GM12878 (cell line): ENCODE measurements at regions not wholly inside any gene's neighbourhood (a gene's known extent, or its start where the extent isn't known, plus 50 kb on each side); places are given as distances from the start of the nearest gene placed in this dataset.

Experiments used
- BCL11A ChIP-seq: IDR thresholded peaks from 2 replicates; pipeline ENCODE4 v1.6.1; 2011; ENCODE audit warnings: low read depth, low read length
- CTCF ChIP-seq, 3 experiments: IDR thresholded peaks in 2 of 3; conservative IDR thresholded peaks in 1 of 3; 2 replicates each; pipeline ENCODE4 v1.5.1; 2011; ENCODE audit warnings: low read depth in 3 of 3, low read length in 3 of 3, mild to moderate bottlenecking in 3 of 3, control low read depth in 2 of 3, moderate library complexity in 2 of 3, inconsistent platforms in 1 of 3, mixed read lengths in 1 of 3; ENCODE audit not compliant: control insufficient read depth in 2 of 3, insufficient read depth in 1 of 3; ENCODE audit errors: extremely low read depth in 1 of 3
- EZH2 ChIP-seq: IDR thresholded peaks from 2 replicates; pipeline ENCODE4 v1.6.1; 2012; ENCODE audit warnings: low read depth, mild to moderate bottlenecking, control low read depth, inconsistent platforms, low read length, borderline replicate concordance; ENCODE audit not compliant: control insufficient read depth
- FOXM1 ChIP-seq: IDR thresholded peaks from 2 replicates; pipeline ENCODE4 v1.6.1; 2012; ENCODE audit warnings: low read depth, mild to moderate bottlenecking, inconsistent platforms, low read length, moderate library complexity
- HDAC2 ChIP-seq: fragments of 200-600 bp; sonication (generic); IDR thresholded peaks from 2 replicates; pipeline ENCODE4 v1.6.1; 2017
- PBX3 ChIP-seq: IDR thresholded peaks from 2 replicates; pipeline ENCODE4 v1.6.1; 2011; ENCODE audit warnings: mild to moderate bottlenecking, low read depth, low read length, moderate library complexity; ENCODE audit not compliant: insufficient replicate concordance
- PKNOX1 ChIP-seq: fragments of 450-650 bp; IDR thresholded peaks from 2 replicates; pipeline ENCODE4 v1.6.1; 2016; ENCODE audit warnings: mild to moderate bottlenecking
- POLR2A ChIP-seq: IDR thresholded peaks from 2 replicates; pipeline ENCODE4 v1.6.1; 2011; ENCODE audit warnings: low read depth, mild to moderate bottlenecking, low read length
- POLR2AphosphoS2 ChIP-seq: IDR thresholded peaks from 2 replicates; pipeline ENCODE4 v1.6.1; 2011; ENCODE audit warnings: low read depth, mild to moderate bottlenecking, low read length, improper control_type of control experiment, moderate library complexity
- RFX5 ChIP-seq: IDR thresholded peaks from 2 replicates; pipeline ENCODE4 v1.6.1; 2011; ENCODE audit warnings: low read depth, low read length, improper control_type of control experiment
- SMAD1 ChIP-seq: fragments of 450-650 bp; IDR thresholded peaks from 2 replicates; pipeline ENCODE4 v1.6.1; 2018; ENCODE audit warnings: mild to moderate bottlenecking, low read depth; ENCODE audit not compliant: partially characterized antibody
- SREBF1 ChIP-seq: IDR thresholded peaks from 2 replicates; pipeline ENCODE4 v1.6.1; 2012; ENCODE audit warnings: mild to moderate bottlenecking, low read length
- USF2 ChIP-seq: IDR thresholded peaks from 2 replicates; pipeline ENCODE4 v1.6.1; 2011; ENCODE audit warnings: low read depth, low read length, improper control_type of control experiment, borderline replicate concordance

- TF ChIP-seq USF2: no peak
- no peak for TF ChIP-seq POLR2A
- no peak for TF ChIP-seq CTCF (IDR thresholded peaks at IDR 0.05 in 2 of 3, conservative IDR thresholded peaks at IDR 0.05 in 1 of 3; ENCODE audit: control insufficient read depth in 2 of 3, extremely low read depth in 1 of 3, insufficient read depth in 1 of 3, low read depth in 3 of 3, low read length in 3 of 3)
- no peak for TF ChIP-seq SMAD1
- no peak for TF ChIP-seq RFX5
- TF ChIP-seq PBX3: no peak
- no peak for TF ChIP-seq PKNOX1
- no peak for TF ChIP-seq EZH2
- TF ChIP-seq FOXM1: no peak
- no peak for TF ChIP-seq HDAC2
- TF ChIP-seq BCL11A: no peak
- no peak for TF ChIP-seq POLR2AphosphoS2
- no peak for TF ChIP-seq SREBF1
Measured at GRCh38 chr18:68489013-68489792, 225.7 kb downstream of the TMX3 start.
